GM12878 (cell line): ENCODE measurements at regions not wholly inside any gene's neighbourhood (a gene's known extent, or its start where the extent isn't known, plus 50 kb on each side); places are given as distances from the start of the nearest gene placed in this dataset.
A peak's percentile ranks its signal among the peaks of the same experiment; 100 is the strongest.

Experiments
- ATAC-seq: fragments of 200-7000 bp; cut with Tn5 transposase; 3 replicates; pipeline ENCODE4 v1.9.1; 2020; ENCODE audit warnings: mild to moderate bottlenecking, moderate library complexity
- BruUV-seq: library from RNA; stranded (reverse); fragments of 400-500 nt; replicated peaks from 2 replicates; lab custom pipeline; 2021; lab: Mats Ljungman, UMichigan
- CTCF ChIA-PET: fragments of 300-600 bp; sonication (Branson Sonifier 250); formaldehyde crosslinking; extraction: SDS; loops from one replicate; lab custom pipeline; 2021; ENCODE audit warnings: inconsistent platforms; lab: Yijun Ruan, JAX
- POLR2A ChIA-PET: fragments of 350-600 bp; formaldehyde crosslinking; extraction: SDS; loops from one replicate; lab custom pipeline; 2021; ENCODE audit warnings: inconsistent platforms; lab: Charles Lee
- RAD21 ChIA-PET: fragments of 300-600 bp; sonication (Branson Sonifier 250); formaldehyde crosslinking; loops from one replicate; lab custom pipeline; 2023; ENCODE audit warnings: antibody characterized with exemption; ENCODE audit not compliant: unreplicated experiment; lab: Charles Lee
- SMC1A ChIA-PET: fragments of 300-600 bp; sonication (Branson Sonifier 250); formaldehyde crosslinking; loops from one replicate; lab custom pipeline; 2023; ENCODE audit not compliant: unreplicated experiment, uncharacterized antibody; lab: Charles Lee
- DNase-seq: peaks from one replicate; pipeline ENCODE4 v3.0.0-alpha.2; 2011; ENCODE audit warnings: low read depth, low spot score
- FAIRE-seq: peaks from 3 replicates; lab custom pipeline; 2011; peaks lifted over from hg19 to GRCh38; lab: Jason Lieb, UNC
- H2AFZ ChIP-seq: 2 replicates; pipeline ENCODE4 v1.6.0; 2011; ENCODE audit warnings: low read depth, low read length, control low read depth; ENCODE audit not compliant: control insufficient read depth
- H3K27ac ChIP-seq: 2 replicates; pipeline ENCODE4 v1.5.1; 2011; ENCODE audit warnings: control low read depth; ENCODE audit not compliant: control insufficient read depth, insufficient read depth
- H3K27me3 ChIP-seq, 2 experiments: replicated peaks in 1 of 2; 2 replicates each; pipeline versions ENCODE4 v1.6.0 to v1.6.1; 2011; ENCODE audit warnings: low read length in 1 of 2; ENCODE audit not compliant: control insufficient read depth in 2 of 2, insufficient read depth in 2 of 2
- H3K36me3 ChIP-seq, 2 experiments: 2 replicates each; pipeline ENCODE4 v1.5.1; 2011; ENCODE audit warnings: low read length in 1 of 2; ENCODE audit not compliant: control insufficient read depth in 2 of 2, insufficient read depth in 2 of 2
- H3K4me1 ChIP-seq: 2 replicates; pipeline ENCODE4 v1.6.1; 2011; ENCODE audit warnings: mild to moderate bottlenecking, low read length, moderate library complexity, mixed read lengths; ENCODE audit not compliant: control insufficient read depth, insufficient read depth
- H3K4me2 ChIP-seq: 2 replicates; pipeline ENCODE4 v1.6.0; 2011; ENCODE audit warnings: control low read depth; ENCODE audit not compliant: control insufficient read depth, insufficient read depth
- H3K4me3 ChIP-seq: fragments of 200-600 bp; sonication (generic); 2 replicates; pipeline ENCODE4 v1.5.1; 2016
- H3K79me2 ChIP-seq: 2 replicates; pipeline ENCODE4 v1.6.0; 2011; ENCODE audit warnings: low read length; ENCODE audit not compliant: control insufficient read depth, insufficient read depth
- H3K9ac ChIP-seq: 2 replicates; pipeline ENCODE4 v1.8.0; 2011; ENCODE audit warnings: low read length, control low read depth, mixed read lengths; ENCODE audit not compliant: control insufficient read depth, insufficient read depth
- H3K9me3 ChIP-seq: replicated peaks from 3 replicates; pipeline ENCODE4 v1.5.1; 2011; ENCODE audit warnings: mild to moderate bottlenecking, low read length; ENCODE audit not compliant: control insufficient read depth, insufficient read depth
- H4K20me1 ChIP-seq: 2 replicates; pipeline ENCODE4 v1.6.0; 2011; ENCODE audit not compliant: control insufficient read depth, insufficient read depth
- CHD1 ChIP-seq: IDR thresholded peaks from 2 replicates; pipeline ENCODE4 v1.6.1; 2012; ENCODE audit warnings: low read depth, low read length, improper control_type of control experiment
- CTCF ChIP-seq, 3 experiments: IDR thresholded peaks in 2 of 3; conservative IDR thresholded peaks in 1 of 3; 2 replicates each; pipeline ENCODE4 v1.5.1; 2011; ENCODE audit warnings: low read depth in 3 of 3, low read length in 3 of 3, mild to moderate bottlenecking in 3 of 3, control low read depth in 2 of 3, moderate library complexity in 2 of 3, inconsistent platforms in 1 of 3, mixed read lengths in 1 of 3; ENCODE audit not compliant: control insufficient read depth in 2 of 3, insufficient read depth in 1 of 3; ENCODE audit errors: extremely low read depth in 1 of 3
- EZH2 ChIP-seq: IDR thresholded peaks from 2 replicates; pipeline ENCODE4 v1.6.1; 2012; ENCODE audit warnings: low read depth, mild to moderate bottlenecking, control low read depth, inconsistent platforms, low read length, borderline replicate concordance; ENCODE audit not compliant: control insufficient read depth
- FOS ChIP-seq: IDR thresholded peaks from 3 replicates; pipeline ENCODE4 v1.6.1; 2011; ENCODE audit warnings: borderline replicate concordance; ENCODE audit not compliant: insufficient read length; ENCODE audit errors: extremely low read depth
- IKZF2 ChIP-seq, 2 experiments: fragments of 450-650 bp; IDR thresholded peaks; 2 replicates each; pipeline ENCODE4 v1.6.1; 2017; ENCODE audit warnings: mild to moderate bottlenecking in 2 of 2, moderate library complexity in 2 of 2
- IRF5 ChIP-seq: fragments of 450-650 bp; IDR thresholded peaks from 2 replicates; pipeline ENCODE4 v1.6.1; 2017; ENCODE audit warnings: borderline replicate concordance
- PKNOX1 ChIP-seq: fragments of 450-650 bp; IDR thresholded peaks from 2 replicates; pipeline ENCODE4 v1.6.1; 2016; ENCODE audit warnings: mild to moderate bottlenecking
- POLR2AphosphoS5 ChIP-seq: IDR thresholded peaks from 2 replicates; pipeline ENCODE4 v1.6.1; 2011; ENCODE audit warnings: mild to moderate bottlenecking, low read length, inconsistent platforms
- RELA ChIP-seq: fragments of 450-650 bp; IDR thresholded peaks from 2 replicates; pipeline ENCODE4 v1.8.0; 2014; ENCODE audit warnings: borderline replicate concordance; ENCODE audit not compliant: partially characterized antibody
- REST ChIP-seq: IDR thresholded peaks from 2 replicates; pipeline ENCODE4 v1.6.1; 2012; ENCODE audit warnings: mild to moderate bottlenecking, low read depth, low read length
- RFX5 ChIP-seq: IDR thresholded peaks from 2 replicates; pipeline ENCODE4 v1.6.1; 2011; ENCODE audit warnings: low read depth, low read length, improper control_type of control experiment
- TCF12 ChIP-seq: IDR thresholded peaks from 2 replicates; pipeline ENCODE4 v1.6.1; 2011; ENCODE audit warnings: low read depth, mild to moderate bottlenecking, low read length
- USF2 ChIP-seq: IDR thresholded peaks from 2 replicates; pipeline ENCODE4 v1.6.1; 2011; ENCODE audit warnings: low read depth, low read length, improper control_type of control experiment, borderline replicate concordance
- WGBS: methylation state at CpG from one replicate; pipeline ENCODE4 v1.1.6; 2016; ENCODE audit warnings: low lambda C conversion rate; ENCODE audit not compliant: insufficient replicate concordance, insufficient coverage; ENCODE audit errors: missing lambda C conversion rate; 5-methylcytosine and 5-hydroxymethylcytosine counted together
- in situ Hi-C: fragments of 300-500 bp; cut with MboI; formaldehyde crosslinking; loops from 9 replicates; pipeline ENCODE4 v1.14.3; 2018; ENCODE audit warnings: mixed read lengths
- intact Hi-C: fragments of 100-400 bp; cut with micrococcal nuclease; formaldehyde crosslinking; loops from one replicate; pipeline ENCODE4 v1.14.2; 2022; ENCODE audit not compliant: unreplicated experiment

- Histone ChIP-seq H3K4me2 (peak overlapping the region; percentile 53), H3K4me3 (0 out of 2 replicates have a peak overlapping the region, but pooled peaks have one; percentile 29), H4K20me1 (no peaks in the 10 kb centered on the region), H3K79me2 (no peaks in the 10 kb centered on the region), H3K9ac (peak overlapping the region; percentile 63), H3K9me3 (peaks cover 17% of the 10 kb centered on the region; the same call in 2 of the 3 replicates), H3K27ac (peak overlapping the region; percentile 94), H3K27me3 (no peaks in the 10 kb centered on the region), H3K36me3 (no peaks in the 10 kb centered on the region), H2AFZ (no peak overlapping the region), H3K4me1 (peaks cover 60% of the 10 kb centered on the region)
- intact Hi-C loops (loop anchor here (2.0 to 10.0 kb wide), 2 partner anchors 110 to 436 kb away; partner anchors contain the start of gene CCR1), in situ Hi-C loops (loop anchor here (5.0 kb wide), 1 partner anchor 109 kb away; the partner anchor contains the start of gene CCR1)
- ChIA-PET CTCF (interaction anchor here (0.6 to 15.4 kb wide), 6 partner anchors 9 to 280 kb away, joined by 3 to 121 read pairs (median 14); partner anchors contain the start of gene CCR1), SMC1A (interaction anchor here (0.8 to 16.7 kb wide), 13 partner anchors 9 to 305 kb away, joined by 3 to 342 read pairs (median 4); partner anchors contain the start of genes CCR1 and CCR5), POLR2A (interaction anchor here (0.6 to 3.4 kb wide), 6 partner anchors 9 to 272 kb away, joined by 3 to 18 read pairs (median 4); partner anchors contain the start of genes CCR1 and CCR5), RAD21 (interaction anchor here (0.6 to 20.1 kb wide), 10 partner anchors 8 to 272 kb away, joined by 3 to 396 read pairs (median 3); partner anchors contain the start of genes CCR1 and CCR5)
- FAIRE-seq (peak; percentile 75), ATAC-seq (peak; percentile 78), DNase-seq (peak; percentile 86)
- 2% methylated on average over 2 of the region's 2 CpGs for WGBS
- BruUV-seq, result no TSS peak
- TF ChIP-seq USF2 (no peak), PKNOX1 (peak; percentile 24; the same call in 1 of the 2 replicates), RFX5 (no peak), CHD1 (no peak), FOS (no peak), IRF5 (no peak), RELA (no peak), CTCF (IDR thresholded peaks at IDR 0.05 in 2 of 3, conservative IDR thresholded peaks at IDR 0.05 in 1 of 3; ENCODE audit: control insufficient read depth in 2 of 3, extremely low read depth in 1 of 3, insufficient read depth in 1 of 3, low read depth in 3 of 3, low read length in 3 of 3) (no peak), POLR2AphosphoS5 (no peak), REST (no peak), TCF12 (peak; percentile 82), IKZF2 (IDR thresholded peaks at IDR 0.05) (peak; percentile 97), EZH2 (no peak)
Measured at GRCh38 chr3:46098319-46098761, 71.1 kb upstream of the XCR1 start.
